Globus pallidus (tissue), 1 donor: ENCODE measurements at regions not wholly inside any gene's neighbourhood (a gene's known extent, or its start where the extent isn't known, plus 50 kb on each side); places are given as distances from the start of the nearest gene placed in this dataset.
"Not testable (repeated sequence)": the region's sequence is repeated elsewhere in the genome, so short reads cannot be mapped to it uniquely, and the experiment has no call there.

ENCODE experiments used
- DNase-seq: peaks from one replicate; pipeline ENCODE4 v3.0.0-alpha.2; 2015; ENCODE audit warnings: low spot score

GRCh38 chr13:24618011-24618955, 61.9 kb upstream of the ATP12A start:
- no peak for DNase-seq

GRCh38 chr13:24619282-24619681, 60.9 kb upstream of the ATP12A start:
- DNase-seq: no peak

GRCh38 chr13:24622481-24623148, 57.6 kb upstream of the ATP12A start:
- not testable (repeated sequence) for DNase-seq

GRCh38 chr13:24623149-24623665, 57.0 kb upstream of the ATP12A start:
- no peak for DNase-seq

GRCh38 chr13:24624363-24624762, 55.8 kb upstream of the ATP12A start:
- DNase-seq: no peak

- no peak for DNase-seq
These were observed 55.4 kb upstream of the ATP12A start for GRCh38 chr13:24624801-24625231.

GRCh38 chr13:24625331-24625731, 54.9 kb upstream of the ATP12A start:
- no peak for DNase-seq

- DNase-seq: no peak
These were observed 54.0 kb upstream of the ATP12A start for GRCh38 chr13:24625870-24626849.

- DNase-seq: no peak
These were observed 53.0 kb upstream of the ATP12A start for GRCh38 chr13:24627090-24627714.

GRCh38 chr13:24627946-24628345, 52.3 kb upstream of the ATP12A start:
- no peak for DNase-seq

- DNase-seq: no peak
These were observed 50.9 kb upstream of the ATP12A start for GRCh38 chr13:24629320-24629719.

GRCh38 chr13:24630121-24630520, 50.1 kb upstream of the ATP12A start:
- DNase-seq: no peak
